ENCODE measurements at regions not wholly inside any gene's neighbourhood (a gene's known extent, or its start where the extent isn't known, plus 50 kb on each side); places are given as distances from the start of the nearest gene placed in this dataset.

- peaks cover 4% of the 10 kb centered on the region for H3K9me3 Mint-ChIP-seq
- no peak overlapping the region for H3K4me3 Mint-ChIP-seq
- DNase-seq: no peak
- H3K27me3 Mint-ChIP-seq: peaks cover 6% of the 10 kb centered on the region
- H3K36me3 Mint-ChIP-seq (ENCODE audit: low read depth): no peaks in the 10 kb centered on the region
- POLR2A ChIA-PET: no interaction called here
- H3K4me1 Mint-ChIP-seq: no peaks in the 10 kb centered on the region
- CTCF ChIA-PET: no interaction called here
- H3K27ac Mint-ChIP-seq: no peak overlapping the region
Measured at GRCh38 chr18:13983506-13983905, 68.2 kb upstream of the MC2R start.

GRCh38 chr18:13982126-13982525 is 66.8 kb upstream of the MC2R start:
- Mint-ChIP-seq H3K36me3 (ENCODE audit: low read depth) (no peaks in the 10 kb centered on the region), H3K27ac (no peak overlapping the region), H3K4me3 (no peak overlapping the region), H3K27me3 (peaks cover 6% of the 10 kb centered on the region), H3K4me1 (no peaks in the 10 kb centered on the region), H3K9me3 (peaks cover 4% of the 10 kb centered on the region)
- ChIA-PET POLR2A (no interaction called here), CTCF (no interaction called here)
- DNase-seq: no peak

- DNase-seq: no peak
- Mint-ChIP-seq H3K9me3 (no peaks in the 10 kb centered on the region), H3K4me1 (no peaks in the 10 kb centered on the region), H3K36me3 (ENCODE audit: low read depth) (no peaks in the 10 kb centered on the region), H3K27me3 (no peaks in the 10 kb centered on the region), H3K27ac (no peak overlapping the region), H3K4me3 (no peak overlapping the region)
- CTCF ChIA-PET: no interaction called here
- POLR2A ChIA-PET: no interaction called here
Measured at GRCh38 chr18:13973061-13973575, 57.8 kb upstream of the MC2R start.
